ENCODE measurements at regions not wholly inside any gene's neighbourhood (a gene's known extent, or its start where the extent isn't known, plus 50 kb on each side); places are given as distances from the start of the nearest gene placed in this dataset.
A peak's percentile ranks its signal among the peaks of the same experiment; 100 is the strongest.

DNA sequence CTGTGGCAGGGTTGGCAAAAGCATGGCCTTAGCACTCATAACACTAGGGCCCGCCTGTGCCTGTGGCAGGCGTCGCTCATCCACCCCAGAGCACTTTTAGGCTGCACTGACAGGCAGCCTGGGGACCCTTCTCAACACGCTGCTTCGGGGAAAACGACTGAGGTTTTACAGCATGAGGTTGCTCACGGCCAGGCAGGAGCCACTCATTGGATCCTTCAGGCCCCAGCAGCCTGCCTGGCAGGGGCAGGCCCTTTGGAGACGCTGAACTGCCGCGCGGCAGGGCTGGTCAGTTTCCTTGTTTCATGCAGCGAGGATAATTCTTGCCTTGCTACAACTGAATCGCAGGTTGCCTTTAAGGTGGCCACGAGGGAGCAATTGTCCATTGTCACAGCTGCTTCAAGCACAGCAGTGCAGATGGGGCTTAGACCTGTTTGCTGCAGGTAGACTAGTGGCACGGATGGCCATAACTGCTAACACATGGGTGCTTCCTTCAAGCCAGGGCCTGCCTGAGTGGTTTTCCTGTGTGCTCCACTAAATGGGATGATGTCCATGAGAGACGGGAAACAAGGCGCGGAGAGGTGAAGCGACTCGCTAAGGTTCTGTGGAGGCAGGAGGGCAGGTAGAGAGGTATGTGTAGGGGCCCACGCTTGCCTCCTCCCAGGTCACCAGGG lies 49.9 kb upstream of the HS6ST1 start:
- no peak for DNase-seq (ENCODE audit: low read depth in 2 of 2)

DNA sequence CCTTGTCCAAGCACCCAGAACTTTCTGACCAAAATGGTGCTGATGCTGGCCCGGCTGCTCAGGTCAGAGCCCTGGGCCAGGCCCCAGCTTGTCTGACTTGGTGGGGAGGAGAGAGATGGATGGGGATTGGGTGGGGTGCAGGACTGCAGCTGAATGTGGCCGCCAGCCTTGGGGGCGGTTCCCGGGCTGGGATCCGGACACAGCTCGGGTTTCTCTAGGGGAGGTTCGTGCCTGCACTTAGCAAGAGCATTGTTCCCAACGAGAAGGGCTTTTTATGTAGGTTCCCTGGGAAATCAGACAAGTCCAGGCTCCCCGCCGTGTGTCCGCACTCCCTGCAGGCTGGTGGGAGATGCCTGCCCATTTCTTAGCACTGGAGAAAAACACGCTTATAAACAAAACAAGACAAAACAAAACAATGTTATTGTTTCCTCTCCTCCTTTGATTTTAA lies 50.5 kb upstream of the HS6ST1 start:
- DNase-seq (ENCODE audit: low read depth in 2 of 2), result no peak

DNA sequence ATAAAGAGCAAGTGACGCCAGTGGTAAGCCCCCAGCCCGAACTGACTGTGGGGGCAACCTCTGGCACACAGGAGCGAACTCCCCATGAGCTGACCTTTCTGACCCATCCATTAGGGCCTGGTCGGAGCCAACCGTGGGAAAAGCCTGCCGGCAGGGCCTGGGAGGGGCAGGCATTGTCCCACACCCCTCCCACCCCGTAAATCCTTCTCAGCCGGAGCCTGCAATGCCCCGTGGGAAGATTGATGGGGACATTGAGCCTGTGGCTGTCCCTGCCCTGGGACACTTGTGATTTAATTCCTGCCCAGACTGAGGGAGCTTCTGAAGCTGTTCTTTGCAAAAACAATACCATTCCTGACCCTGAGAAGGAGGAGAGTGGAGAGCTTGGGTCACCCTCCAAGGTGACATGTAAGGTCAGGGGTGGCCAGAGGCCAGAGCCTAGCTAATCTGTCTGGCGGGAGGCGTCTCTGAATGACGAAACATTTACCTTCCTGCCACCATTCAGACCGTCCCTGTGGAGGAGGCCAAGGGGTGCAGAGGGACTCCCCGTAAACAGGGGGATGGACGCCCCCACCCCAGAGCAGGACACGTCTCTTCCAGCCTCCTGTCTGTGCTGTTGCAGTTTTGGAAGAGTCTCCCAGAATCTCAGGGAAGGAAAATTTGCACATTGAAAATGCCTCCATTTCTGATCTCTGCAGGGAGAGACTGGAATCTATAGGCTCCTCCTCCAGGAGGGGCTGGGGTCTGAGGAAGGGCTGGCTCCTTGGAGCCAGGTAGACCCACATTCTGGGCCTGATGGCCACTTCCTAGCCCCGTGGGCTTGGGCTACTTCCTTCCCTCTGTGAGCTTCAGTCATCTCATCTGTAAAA lies 51.2 kb upstream of the HS6ST1 start:
- DNase-seq (ENCODE audit: low read depth in 2 of 2), result no peak

DNA sequence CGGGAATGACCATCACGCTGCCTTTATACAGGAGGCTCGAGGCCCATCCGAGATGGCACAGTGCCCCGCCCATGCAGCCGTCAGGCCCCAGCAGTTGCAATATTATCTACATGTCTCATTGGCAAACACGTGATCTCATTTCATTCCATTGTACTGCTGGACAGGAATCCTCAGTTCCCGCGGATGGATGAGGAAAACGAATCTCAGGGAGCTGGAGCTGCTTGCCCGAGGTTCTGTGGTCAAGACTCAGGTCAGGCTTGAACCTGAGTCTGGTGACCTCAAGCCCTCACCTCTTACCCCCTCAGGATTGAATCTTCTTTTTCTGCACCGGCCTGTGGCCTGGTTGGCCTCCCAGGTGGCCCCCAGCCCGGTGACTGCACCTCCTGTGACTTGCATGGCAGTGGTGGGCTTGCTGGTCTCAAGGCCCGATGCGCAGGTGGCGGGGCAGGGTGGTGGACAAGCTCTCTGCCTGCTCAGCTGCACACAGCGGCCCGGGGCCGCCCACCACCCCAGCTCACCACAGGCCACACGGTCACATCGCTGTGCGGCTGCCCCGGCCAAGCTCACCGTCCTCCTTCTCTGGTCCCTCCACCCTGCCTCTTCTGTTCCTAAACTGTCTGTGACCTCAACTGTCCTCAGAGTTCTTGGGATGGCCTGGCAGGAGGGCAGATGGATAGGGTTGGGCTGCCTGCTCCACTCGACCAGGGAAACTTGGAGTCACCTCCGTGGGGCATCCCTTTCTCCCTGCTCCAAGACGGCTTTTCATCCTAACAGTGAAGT lies 52.0 kb upstream of the HS6ST1 start:
- DNase-seq (ENCODE audit: low read depth in 2 of 2), result no peak

DNA sequence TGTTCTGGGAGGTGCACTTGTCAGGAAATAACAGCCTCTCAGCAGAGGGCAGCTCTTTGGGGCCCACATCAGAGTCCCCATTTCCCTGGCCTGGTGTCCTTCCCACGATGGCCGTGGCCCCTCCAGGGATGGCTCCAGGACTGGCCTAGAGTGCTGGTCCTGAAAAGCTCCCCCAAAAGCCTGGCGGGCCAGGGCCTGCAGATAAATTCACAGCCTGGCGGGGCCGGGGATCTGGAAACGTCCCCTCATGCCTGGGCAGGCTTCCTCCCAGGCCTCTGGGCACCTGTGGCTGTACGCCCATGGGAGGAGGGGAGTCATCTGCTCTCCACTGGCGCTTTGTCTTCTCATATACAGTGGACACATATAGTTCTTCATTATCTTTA lies 52.6 kb upstream of the HS6ST1 start:
- DNase-seq (ENCODE audit: low read depth in 2 of 2), result no peak

DNA sequence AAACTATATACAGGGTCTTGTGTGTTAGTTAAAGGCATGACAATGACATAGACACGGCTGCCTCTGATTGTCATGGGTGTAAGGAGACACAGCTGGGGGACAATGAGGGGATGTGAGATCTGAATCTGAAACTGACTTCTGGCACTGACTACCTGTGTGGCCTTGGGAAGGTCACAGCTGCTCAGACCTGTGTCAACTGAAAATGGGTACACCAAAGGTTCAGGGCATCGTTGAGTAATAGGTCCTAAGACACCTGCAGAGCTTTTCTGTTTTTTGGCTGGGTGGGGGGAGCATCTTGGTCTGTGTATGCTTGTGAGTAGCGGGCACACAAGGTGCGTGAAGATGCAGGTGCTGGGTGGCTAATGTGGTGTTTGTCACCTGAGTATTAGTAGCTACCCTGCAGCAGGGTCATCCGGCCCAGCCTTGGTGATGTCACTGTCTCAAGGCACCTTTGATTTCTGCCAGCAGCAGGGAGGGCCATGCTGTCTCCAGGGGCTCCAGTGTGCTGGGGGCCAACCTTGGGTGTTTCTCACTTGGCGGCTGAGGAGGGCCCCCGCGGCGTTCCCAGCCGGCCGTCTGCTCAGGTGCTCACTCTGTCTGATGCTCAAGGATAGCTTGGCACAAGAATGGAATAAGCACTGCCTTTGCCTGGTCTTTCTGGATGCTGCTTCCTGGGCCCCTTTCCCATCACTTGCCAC lies 53.1 kb upstream of the HS6ST1 start:
- DNase-seq (ENCODE audit: low read depth in 2 of 2), result no peak

DNA sequence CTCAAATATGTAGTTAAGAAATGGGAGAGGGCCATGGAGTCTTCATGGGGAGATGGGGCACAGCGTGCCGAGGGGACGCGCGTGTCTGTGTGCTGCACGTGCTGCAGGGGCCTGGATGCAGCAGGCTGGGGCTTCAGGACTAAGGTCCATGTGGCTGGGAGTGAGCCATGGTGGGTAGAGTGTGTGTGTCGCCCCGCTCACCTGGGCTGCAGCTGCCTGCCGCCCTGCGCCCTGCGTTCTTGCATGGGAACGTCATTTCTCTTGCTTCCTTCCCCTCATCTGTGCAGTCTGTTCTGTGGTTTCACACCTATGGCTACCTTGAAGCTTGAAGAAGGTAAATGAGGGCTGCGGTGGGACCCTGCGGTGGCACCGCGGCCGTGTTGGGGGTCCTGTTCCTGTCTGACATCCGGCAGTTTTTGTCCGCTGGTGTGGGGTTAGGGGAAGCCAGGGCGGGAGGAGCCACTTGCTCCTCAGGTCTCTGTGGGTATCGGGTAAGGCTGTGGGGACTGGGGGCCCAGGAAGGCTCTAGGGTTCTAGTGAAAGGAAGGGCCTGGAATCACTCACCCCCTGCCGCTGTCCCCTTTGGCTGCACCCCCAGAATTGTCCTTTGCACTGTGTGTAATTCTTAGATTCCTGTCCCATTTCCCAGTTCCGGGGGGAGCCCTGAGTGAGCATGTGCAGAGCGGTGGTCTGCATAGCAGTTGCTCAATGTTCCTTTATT lies 54.1 kb upstream of the HS6ST1 start:
- DNase-seq (ENCODE audit: low read depth in 2 of 2), result no peak

DNA sequence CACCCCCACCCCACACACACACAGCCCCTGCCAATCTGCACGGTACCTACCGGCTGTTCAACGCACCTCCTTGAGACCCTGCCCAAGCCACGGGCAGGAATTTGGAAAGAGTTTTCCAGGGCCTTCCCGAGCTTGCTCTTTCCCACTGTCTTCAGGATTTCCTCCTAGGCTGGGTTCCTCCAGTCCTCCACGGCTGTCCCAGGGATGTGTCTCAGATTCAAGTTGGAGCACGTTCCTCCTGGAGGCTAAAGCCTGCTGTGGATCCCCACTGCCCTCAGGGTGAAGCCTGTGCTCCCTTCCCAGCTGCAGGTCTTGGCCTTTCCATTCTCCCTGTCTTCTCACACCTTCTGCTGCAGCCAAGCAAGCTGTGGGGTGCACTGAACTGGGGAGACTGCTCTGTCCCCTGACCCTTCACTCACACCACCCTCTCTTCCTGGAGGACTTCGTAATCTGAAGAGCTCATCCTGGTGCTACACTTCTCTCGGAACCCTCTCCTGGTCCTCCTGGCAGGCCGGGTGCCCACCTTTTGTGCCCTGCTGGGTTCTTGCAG lies 54.9 kb upstream of the HS6ST1 start:
- DNase-seq (ENCODE audit: low read depth in 2 of 2), result no peak

DNA sequence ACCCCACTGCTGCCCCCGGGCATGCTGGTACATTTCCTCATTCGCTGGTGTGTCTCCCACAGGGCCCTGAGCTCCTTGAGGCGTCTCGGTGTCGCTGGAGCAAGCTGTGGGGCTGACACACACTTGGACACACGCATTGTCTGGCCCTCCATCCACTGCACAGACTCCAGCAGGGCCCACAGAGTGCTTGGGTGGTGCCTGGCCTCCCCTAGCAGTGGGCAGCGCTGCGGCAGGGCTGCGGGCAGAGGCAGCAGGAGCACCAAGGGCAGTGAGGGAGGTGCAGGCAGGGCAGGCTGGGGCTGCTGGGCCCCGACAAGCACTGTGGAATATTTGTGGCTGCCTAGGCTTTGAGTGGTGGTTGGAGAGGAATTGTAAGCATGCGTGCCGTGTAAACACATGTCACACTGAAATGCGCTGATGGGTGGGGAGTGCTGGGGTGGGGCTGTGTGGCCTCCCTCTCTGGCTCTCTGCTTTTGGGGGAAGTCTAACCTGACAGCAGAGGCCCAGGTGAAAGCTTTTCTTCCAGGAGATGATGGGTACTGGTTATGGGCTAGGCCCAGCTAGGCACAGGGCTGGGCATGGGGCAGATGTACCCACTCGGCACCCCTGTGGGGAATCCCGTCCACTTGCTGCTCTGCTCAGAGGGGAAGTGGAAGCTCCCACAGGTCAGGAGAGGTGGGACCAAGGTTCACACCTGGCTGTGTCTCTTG lies 55.5 kb upstream of the HS6ST1 start:
- no peak for DNase-seq (ENCODE audit: low read depth in 2 of 2)

DNA sequence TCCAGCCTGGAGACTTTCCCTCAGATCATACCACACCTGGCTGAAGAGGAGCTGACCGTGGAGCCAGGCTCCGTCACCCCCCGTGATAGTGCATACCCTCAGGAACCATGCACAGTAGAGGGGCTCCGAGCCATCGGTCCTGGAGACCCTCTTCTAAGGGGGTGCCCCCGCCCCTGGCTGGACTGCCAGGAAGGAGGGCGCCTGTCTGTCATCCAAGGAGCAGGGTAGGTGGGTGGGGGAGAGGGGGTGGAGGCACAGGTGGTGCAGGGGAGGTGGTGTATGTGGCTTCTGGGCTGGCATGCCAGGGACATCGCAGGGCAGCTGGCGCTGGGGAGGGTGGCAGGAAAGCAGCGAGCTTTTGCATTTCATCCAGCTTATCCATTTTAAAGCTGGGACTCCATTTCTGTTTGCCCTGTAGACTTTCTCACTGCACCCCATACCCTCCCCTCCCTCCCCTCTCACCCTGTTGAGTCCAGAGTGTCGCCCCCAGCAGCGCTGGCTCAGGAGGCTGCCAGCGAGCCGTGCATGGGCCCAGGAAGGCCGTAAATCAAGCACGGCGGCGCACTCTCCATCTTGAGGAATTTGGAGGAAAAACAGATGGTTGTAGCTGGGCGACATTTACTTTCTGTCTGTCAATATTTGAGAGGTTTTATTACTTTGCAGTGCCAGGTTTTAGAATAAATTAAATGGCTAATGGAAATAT lies 56.2 kb upstream of the HS6ST1 start:
- DNase-seq (ENCODE audit: low read depth in 2 of 2), result no peak

DNA sequence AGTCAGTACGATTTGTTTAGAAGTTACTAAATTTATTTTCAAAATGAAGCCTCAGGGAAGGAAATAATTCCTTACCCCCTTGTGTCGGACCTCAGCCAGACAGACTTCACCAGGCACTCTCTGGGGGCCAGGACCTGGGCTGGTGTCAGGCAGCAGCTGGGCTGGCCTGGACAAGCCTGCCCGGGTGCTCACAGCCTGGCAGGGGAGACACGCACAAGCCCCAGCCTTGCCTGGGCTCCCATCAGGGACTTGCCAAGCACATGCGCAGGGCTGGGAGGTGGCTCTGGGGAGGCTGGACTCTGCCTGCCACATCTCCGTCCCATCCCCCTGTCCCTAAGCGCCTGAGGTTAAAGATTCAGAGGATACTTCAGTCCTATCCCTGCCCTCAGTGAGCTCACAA lies 56.8 kb upstream of the HS6ST1 start:
- no peak for DNase-seq (ENCODE audit: low read depth in 2 of 2)

DNA sequence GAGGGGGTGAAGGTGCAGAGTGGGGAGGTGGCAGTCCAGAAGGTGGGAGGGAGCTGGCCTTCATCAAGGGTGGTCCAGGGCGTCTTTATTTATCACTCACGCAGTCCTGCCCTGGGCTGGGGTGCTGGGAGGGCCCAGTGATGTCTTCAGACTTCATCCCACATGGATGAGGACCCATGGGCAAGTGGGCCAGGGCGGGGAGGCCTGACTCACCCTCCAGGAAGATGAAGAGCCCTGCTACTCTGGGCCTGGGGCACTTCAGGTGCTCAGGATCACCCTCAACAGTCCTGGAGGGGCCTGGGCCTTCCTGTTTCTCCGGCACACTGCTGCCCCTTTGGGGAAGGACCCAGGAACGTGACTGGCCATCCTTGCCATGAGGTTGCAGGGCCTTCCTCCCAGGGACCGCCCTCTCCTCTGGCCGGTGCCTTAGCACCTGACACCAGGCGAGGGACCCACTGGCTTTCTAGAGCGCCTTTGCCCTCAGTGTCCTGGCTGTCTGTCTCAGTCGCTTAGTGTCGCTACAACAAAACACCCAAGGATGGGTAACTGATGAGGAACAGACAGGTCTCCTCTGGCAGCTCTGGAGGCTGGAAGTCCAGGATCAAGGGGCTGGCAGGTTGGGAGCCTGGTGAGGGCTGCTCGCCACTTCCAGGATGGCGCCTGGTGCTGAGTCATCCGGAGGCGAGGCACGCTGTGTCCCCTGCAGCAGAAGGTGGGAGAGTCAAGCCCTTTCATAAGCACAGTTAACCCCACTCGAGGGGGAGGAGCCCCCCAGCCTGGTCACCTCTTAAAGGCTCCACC lies 57.8 kb upstream of the HS6ST1 start:
- DNase-seq (ENCODE audit: low read depth in 2 of 2), result no peak

DNA sequence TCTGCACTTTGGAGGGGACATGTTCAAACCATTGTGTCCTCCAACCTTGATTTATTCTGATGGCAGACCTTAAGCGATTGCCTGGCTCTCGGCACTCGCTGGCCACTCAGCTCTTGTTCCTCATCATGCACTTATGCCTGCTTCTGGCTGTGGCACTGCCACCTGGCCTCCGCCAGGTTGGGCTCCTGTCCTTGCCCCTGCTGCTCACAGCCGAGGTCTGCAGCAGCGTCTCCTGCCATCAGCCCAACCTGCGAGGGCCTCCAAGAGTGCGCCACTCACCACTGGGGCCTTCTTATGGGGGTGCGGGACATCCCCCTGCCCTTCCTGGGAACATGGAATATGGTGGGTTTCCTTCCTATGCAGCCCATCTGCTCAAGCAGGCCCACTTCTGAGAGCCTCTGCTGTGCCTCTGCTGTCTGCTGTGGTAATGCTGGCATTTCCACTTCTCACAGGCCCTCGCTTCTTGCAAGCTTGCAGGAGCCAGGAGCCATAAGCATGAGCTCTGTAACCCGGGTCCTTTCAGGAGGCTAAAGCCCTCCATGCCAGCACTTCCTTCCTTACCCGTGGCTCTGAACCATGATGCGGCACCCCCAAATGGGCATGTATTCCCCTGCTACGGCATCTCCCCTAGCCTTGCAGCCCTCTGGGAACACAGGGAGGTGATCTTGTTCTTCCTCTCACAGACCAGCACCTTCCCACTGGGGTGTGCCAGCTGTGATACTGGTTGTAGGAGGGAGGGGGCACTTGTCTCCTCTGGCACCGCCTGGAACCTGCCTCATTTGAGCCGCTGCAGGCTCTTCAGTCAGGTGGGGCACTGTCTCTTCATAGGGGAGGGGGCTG lies 58.6 kb upstream of the HS6ST1 start:
- no peak for DNase-seq (ENCODE audit: low read depth in 2 of 2)

DNA sequence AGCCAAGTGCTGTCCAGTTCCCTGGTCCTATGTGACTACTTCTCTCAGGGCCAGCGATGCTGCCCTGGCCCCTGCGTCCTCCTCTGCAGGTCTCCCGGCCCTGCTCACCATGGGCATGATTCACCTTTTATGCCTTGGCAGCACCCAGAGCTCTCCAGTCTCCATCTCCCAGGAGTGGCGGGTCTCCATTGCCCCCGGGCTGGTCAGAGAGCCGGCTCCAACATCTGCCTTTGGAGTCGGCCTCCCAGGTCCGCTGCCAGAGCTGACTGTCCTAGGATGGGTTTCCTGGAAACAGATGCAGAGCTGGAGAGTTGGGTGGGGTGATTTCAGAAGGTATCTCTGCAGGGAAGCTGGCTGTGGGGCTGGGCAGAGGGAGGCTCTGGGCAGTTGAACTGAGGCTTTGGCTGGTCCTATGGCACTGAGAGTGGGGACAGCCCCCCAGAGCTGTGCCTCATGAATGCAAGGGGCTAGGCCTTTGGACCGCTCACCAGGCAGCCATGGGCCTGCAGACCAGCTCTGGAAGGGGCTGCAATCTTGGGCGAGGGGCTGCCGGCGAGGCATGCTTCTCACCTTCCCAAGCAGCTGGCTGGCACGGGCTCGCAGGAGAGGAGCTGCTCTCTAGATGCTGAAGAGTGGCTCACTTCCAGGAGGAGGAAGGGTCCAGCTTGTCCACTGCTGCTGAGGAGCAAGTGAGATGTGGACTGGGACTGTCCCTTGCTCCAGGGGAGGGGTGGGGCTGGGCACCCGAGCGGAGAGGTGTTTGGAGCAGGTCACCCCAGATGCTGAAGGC lies 59.8 kb upstream of the HS6ST1 start:
- DNase-seq (ENCODE audit: low read depth in 2 of 2), result no peak

DNA sequence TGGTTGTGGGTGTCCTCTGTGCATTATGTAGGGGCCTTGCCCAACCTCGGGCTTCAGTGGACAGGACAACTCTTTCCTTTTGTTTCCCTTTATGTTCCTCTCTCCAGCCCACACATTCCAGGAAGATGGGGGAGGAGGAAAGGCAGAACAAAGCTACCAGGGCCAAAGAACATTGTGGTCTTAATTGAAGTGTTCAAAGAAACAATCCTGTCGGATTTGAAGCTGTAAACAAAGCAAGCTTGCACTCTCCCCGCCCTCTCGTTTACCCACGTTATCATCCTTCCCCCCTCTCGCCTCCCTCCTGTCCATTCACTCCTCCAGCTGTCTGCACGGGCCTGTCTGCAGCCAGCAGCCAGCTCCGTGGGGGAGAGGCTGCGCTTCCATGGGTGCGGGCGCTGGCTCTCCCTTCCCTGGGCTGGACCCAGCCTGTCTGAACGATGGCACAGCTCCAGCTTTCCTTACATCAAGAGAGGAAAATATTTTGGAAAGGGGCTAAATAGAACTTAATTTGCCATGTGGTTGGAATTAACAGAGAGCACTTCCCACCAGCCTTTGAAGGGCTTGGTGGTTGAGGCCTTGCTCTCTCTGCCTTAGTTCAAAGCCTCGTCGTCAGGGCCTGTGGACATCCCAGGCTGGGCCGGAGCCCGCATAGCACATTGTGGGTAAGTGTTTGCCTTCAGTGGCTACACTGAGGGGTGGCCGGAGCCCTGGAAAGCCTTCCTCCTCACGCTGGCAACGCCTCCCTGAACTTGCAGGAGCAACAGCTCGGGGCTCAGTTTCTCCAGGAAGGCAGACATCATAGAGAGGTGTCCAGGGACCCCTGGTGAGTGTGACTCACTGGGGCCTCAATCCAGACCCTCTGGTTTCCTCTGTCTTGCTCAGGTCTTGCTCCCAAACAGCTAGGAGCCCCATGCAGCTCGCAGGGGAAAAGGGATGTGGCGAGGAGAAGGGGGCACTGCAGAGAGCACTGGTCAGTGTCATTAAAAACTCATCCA lies 60.6 kb upstream of the HS6ST1 start:
- peak in 1 of 2 donors; percentile 45 for DNase-seq (ENCODE audit: low read depth in 2 of 2)
